ENCODE measurements at regions not wholly inside any gene's neighbourhood (a gene's known extent, or its start where the extent isn't known, plus 50 kb on each side); places are given as distances from the start of the nearest gene placed in this dataset.

DNA sequence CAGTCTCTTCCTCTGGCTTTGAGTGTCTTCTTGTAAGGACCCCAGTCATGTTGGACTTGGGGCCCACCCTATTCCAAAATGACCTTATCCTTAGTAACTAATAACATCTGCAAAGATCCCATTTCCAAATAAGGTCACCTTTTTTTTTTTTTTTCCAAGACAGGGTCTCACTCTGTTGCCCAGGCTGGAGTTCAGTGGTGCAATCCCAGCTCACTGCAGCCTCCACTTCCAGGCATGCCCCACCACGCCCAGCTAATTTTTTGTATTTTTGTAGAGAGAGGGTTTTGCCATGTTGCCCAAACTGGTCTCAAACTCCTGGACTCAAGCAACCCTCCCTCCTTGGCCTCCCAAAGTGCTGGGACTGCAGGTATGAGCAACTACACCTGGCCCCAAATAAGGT, 118.8 kb upstream of the GSE1 start:
- H3K4me3 ChIP-seq (ENCODE audit: insufficient read depth, low read depth, low read length): no peak overlapping the region
- no peak overlapping the region for H3K18ac ChIP-seq (ENCODE audit: low read depth, low read length)
- H3K4me2 ChIP-seq (ENCODE audit: low read depth, low read length): no peak overlapping the region
- WGBS, 2 experiments (ENCODE audit: extremely low coverage in 2 of 2, insufficient read length in 1 of 2): no CpG with 5 or more reads among the region's 1 CpG
- no peak for DNase-seq
- H2BK120ac ChIP-seq (ENCODE audit: low read depth, low read length): no peak overlapping the region
- no peak overlapping the region for H3K14ac ChIP-seq (replicated peaks; ENCODE audit: low read depth, low read length)
- H2BK15ac ChIP-seq (ENCODE audit: low read depth, low read length): no peak overlapping the region
- no peaks in the 10 kb centered on the region for H3K27me3 ChIP-seq (ENCODE audit: control insufficient read depth, insufficient read depth, low read length)
- H4K5ac ChIP-seq (ENCODE audit: low read depth, low read length): no peak overlapping the region
- H3K4ac ChIP-seq (ENCODE audit: low read depth, low read length): no peak overlapping the region
- in situ Hi-C loops (cut with MboI; ENCODE audit: low sequenced_read_pairs) (no loop called here), intact Hi-C loops (cut with micrococcal nuclease) (no loop called here), dilution Hi-C loops (cut with HindIII; ENCODE audit: low sequenced_read_pairs, unreplicated experiment) (no loop called here)
- 0 out of 2 replicates have a peak, but pooled peaks cover 7% of the 10 kb centered on the region for H3K9me1 ChIP-seq (ENCODE audit: insufficient read depth, low read length)
- H3K56ac ChIP-seq (ENCODE audit: extremely low read depth, insufficient read depth, low read length): no peak overlapping the region
- no peak overlapping the region for H2BK20ac ChIP-seq (ENCODE audit: low read depth, low read length)
- H3K23ac ChIP-seq (ENCODE audit: low read depth, low read length): no peak overlapping the region
- TF ChIP-seq RCOR1 (IDR thresholded peaks at IDR 0.05; ENCODE audit: insufficient replicate concordance, low read length) (no peak), RAD21 (IDR thresholded peaks at IDR 0.05; ENCODE audit: low read length) (no peak), FOS (IDR thresholded peaks at IDR 0.05; ENCODE audit: low read depth, low read length) (no peak), NFE2L2 (IDR thresholded peaks at IDR 0.05; ENCODE audit: low read depth, low read length) (no peak), POLR2A (IDR thresholded peaks at IDR 0.05; ENCODE audit: low read depth, low read length) (no peak), RFX5 (IDR thresholded peaks at IDR 0.05; ENCODE audit: low read depth, low read length) (no peak), MAFK (IDR thresholded peaks at IDR 0.05; ENCODE audit: low read depth, low read length) (no peak), CHD1 (IDR thresholded peaks at IDR 0.05; ENCODE audit: low read depth, low read length) (no peak), CEBPB (IDR thresholded peaks at IDR 0.05; ENCODE audit: low read depth, low read length) (no peak), MXI1 (IDR thresholded peaks at IDR 0.05; ENCODE audit: borderline replicate concordance, low read depth, low read length) (no peak), MAZ (IDR thresholded peaks at IDR 0.05; ENCODE audit: borderline replicate concordance, low read depth, low read length) (no peak), SMC3 (IDR thresholded peaks at IDR 0.05; ENCODE audit: low read depth, low read length) (no peak), BHLHE40 (IDR thresholded peaks at IDR 0.05; ENCODE audit: low read depth, low read length) (no peak)
- TF ChIP-seq, protein P1, sequence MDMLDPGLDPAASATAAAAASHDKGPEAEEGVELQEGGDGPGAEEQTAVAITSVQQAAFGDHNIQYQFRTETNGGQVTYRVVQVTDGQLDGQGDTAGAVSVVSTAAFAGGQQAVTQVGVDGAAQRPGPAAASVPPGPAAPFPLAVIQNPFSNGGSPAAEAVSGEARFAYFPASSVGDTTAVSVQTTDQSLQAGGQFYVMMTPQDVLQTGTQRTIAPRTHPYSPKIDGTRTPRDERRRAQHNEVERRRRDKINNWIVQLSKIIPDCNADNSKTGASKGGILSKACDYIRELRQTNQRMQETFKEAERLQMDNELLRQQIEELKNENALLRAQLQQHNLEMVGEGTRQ (IDR thresholded peaks at IDR 0.05; ENCODE audit: low read depth, low read length): no peak
- TF ChIP-seq, protein P2, sequence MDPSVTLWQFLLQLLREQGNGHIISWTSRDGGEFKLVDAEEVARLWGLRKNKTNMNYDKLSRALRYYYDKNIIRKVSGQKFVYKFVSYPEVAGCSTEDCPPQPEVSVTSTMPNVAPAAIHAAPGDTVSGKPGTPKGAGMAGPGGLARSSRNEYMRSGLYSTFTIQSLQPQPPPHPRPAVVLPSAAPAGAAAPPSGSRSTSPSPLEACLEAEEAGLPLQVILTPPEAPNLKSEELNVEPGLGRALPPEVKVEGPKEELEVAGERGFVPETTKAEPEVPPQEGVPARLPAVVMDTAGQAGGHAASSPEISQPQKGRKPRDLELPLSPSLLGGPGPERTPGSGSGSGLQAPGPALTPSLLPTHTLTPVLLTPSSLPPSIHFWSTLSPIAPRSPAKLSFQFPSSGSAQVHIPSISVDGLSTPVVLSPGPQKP (IDR thresholded peaks at IDR 0.05; ENCODE audit: borderline replicate concordance, low read depth, low read length): no peak
- TF ChIP-seq, protein P3, sequence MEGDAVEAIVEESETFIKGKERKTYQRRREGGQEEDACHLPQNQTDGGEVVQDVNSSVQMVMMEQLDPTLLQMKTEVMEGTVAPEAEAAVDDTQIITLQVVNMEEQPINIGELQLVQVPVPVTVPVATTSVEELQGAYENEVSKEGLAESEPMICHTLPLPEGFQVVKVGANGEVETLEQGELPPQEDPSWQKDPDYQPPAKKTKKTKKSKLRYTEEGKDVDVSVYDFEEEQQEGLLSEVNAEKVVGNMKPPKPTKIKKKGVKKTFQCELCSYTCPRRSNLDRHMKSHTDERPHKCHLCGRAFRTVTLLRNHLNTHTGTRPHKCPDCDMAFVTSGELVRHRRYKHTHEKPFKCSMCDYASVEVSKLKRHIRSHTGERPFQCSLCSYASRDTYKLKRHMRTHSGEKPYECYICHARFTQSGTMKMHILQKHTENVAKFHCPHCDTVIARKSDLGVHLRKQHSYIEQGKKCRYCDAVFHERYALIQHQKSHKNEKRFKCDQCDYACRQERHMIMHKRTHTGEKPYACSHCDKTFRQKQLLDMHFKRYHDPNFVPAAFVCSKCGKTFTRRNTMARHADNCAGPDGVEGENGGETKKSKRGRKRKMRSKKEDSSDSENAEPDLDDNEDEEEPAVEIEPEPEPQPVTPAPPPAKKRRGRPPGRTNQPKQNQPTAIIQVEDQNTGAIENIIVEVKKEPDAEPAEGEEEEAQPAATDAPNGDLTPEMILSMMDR (conservative IDR thresholded peaks at IDR 0.05; ENCODE audit: low read depth, low read length): no peak
- ChIA-PET CTCF (interaction anchor here (0.7 kb wide), 1 partner anchor 9 kb away, joined by 8 read pairs; no protein-coding TSS in a partner anchor), POLR2A (ENCODE audit: unreplicated experiment) (no interaction called here)
- no peak overlapping the region for H3K9ac ChIP-seq (ENCODE audit: low read depth, low read length)
- peaks cover 10% of the 10 kb centered on the region; the same call in 1 of the 2 replicates for H3K4me1 ChIP-seq (ENCODE audit: control insufficient read depth, insufficient read depth, low read length)
- BruUV-seq (replicated peaks): no TSS peak
- H3K36me3 ChIP-seq (ENCODE audit: control insufficient read depth, insufficient read depth, low read length): no peaks in the 10 kb centered on the region
- H2BK5ac ChIP-seq (ENCODE audit: low read depth, low read length, poor library complexity, severe bottlenecking): no peak overlapping the region
- no peaks in the 10 kb centered on the region for H3K9me3 ChIP-seq (ENCODE audit: control insufficient read depth, insufficient read depth, low read length)
- peaks cover 27% of the 10 kb centered on the region for H4K20me1 ChIP-seq (ENCODE audit: insufficient read depth, low read length)
- no peak for ATAC-seq (ENCODE audit: low read depth)
- no peak overlapping the region for H3K27ac ChIP-seq (ENCODE audit: insufficient read depth, low read length)
- H4K8ac ChIP-seq (ENCODE audit: low read depth in 2 of 2, low read length in 2 of 2): no peak overlapping the region
- H3K79me1 ChIP-seq (ENCODE audit: low read depth in 1 of 2, low read length in 2 of 2): peaks cover 4 to 30% of the 10 kb centered on the region in 2 experiments; a peak in 3 of 4 replicates
- no peak overlapping the region for H2AK9ac ChIP-seq (replicated peaks; ENCODE audit: low read depth, low read length, poor library complexity)
- H2AFZ ChIP-seq (replicated peaks; ENCODE audit: low read length, poor library complexity): no peak overlapping the region
- H2AK5ac ChIP-seq (ENCODE audit: low read depth, low read length): no peak overlapping the region
- no peak overlapping the region for H4K91ac ChIP-seq (ENCODE audit: insufficient read depth, low read depth, low read length)

Measured in IMR-90 (cell line).